SK-N-SH treated with all-trans-retinoic acid at 6 μM for 48 hours (cell line): ENCODE measurements at regions not wholly inside any gene's neighbourhood (a gene's known extent, or its start where the extent isn't known, plus 50 kb on each side); places are given as distances from the start of the nearest gene placed in this dataset.

Experiments
- ATAC-seq: fragments of 200-7000 bp; cut with Tn5 transposase; 3 replicates; pipeline ENCODE4 v1.9.1; 2020; ENCODE audit warnings: mild to moderate bottlenecking, moderate library complexity
- ARNTL ChIP-seq: fragments of 450-650 bp; formaldehyde crosslinking; IDR thresholded peaks from 2 replicates; pipeline ENCODE4 v1.5.0; 2020; ENCODE audit warnings: low read depth, mild to moderate bottlenecking, moderate library complexity, borderline replicate concordance
- BACH2 ChIP-seq: fragments of 250-450 bp; sonication (Bioruptor Pico); IDR thresholded peaks from 2 replicates; pipeline ENCODE4 v1.9.0; 2021; ENCODE audit warnings: mild to moderate bottlenecking, borderline replicate concordance
- CREB5 ChIP-seq: fragments of 250-450 bp; sonication (Bioruptor Pico); IDR thresholded peaks from 2 replicates; pipeline ENCODE4 v1.5.1; 2020; ENCODE audit warnings: low read depth, mild to moderate bottlenecking, moderate library complexity
- CSDC2 ChIP-seq: fragments of 250-450 bp; sonication (Bioruptor Pico); IDR thresholded peaks from 2 replicates; pipeline ENCODE4 v1.5.0; 2020; ENCODE audit warnings: mild to moderate bottlenecking, moderate library complexity
- CSRNP3 ChIP-seq: fragments of 250-450 bp; sonication (Bioruptor Pico); IDR thresholded peaks from 2 replicates; pipeline ENCODE4 v1.5.1; 2021; ENCODE audit warnings: mild to moderate bottlenecking, moderate library complexity
- GLIS3 ChIP-seq: fragments of 250-450 bp; sonication (Bioruptor Pico); IDR thresholded peaks from 2 replicates; pipeline ENCODE4 v1.5.0; 2020; ENCODE audit warnings: mild to moderate bottlenecking, moderate library complexity
- ISL1 ChIP-seq: fragments of 250-450 bp; sonication (Bioruptor Pico); IDR thresholded peaks from 2 replicates; pipeline ENCODE4 v2.1.2; 2022; ENCODE audit warnings: mild to moderate bottlenecking, moderate library complexity
- OSR1 ChIP-seq: fragments of 250-450 bp; sonication (Bioruptor Pico); IDR thresholded peaks from 2 replicates; pipeline ENCODE4 v1.8.0; 2022; ENCODE audit warnings: moderate library complexity, mild to moderate bottlenecking, inconsistent platforms
- PATZ1 ChIP-seq: fragments of 250-450 bp; sonication (Bioruptor Pico); IDR thresholded peaks from 2 replicates; pipeline ENCODE4 v1.8.0; 2020; ENCODE audit warnings: mild to moderate bottlenecking, moderate library complexity, borderline replicate concordance
- POU6F1 ChIP-seq: fragments of 250-450 bp; sonication (Bioruptor Pico); IDR thresholded peaks from 2 replicates; pipeline ENCODE4 v1.8.0; 2021; ENCODE audit warnings: low read depth, mild to moderate bottlenecking, moderate library complexity, borderline replicate concordance
- PPARA ChIP-seq: fragments of 250-450 bp; sonication (Bioruptor Pico); IDR thresholded peaks from 2 replicates; pipeline ENCODE4 v1.5.0; 2020; ENCODE audit warnings: mild to moderate bottlenecking, borderline replicate concordance
- RARB ChIP-seq: fragments of 250-450 bp; sonication (Bioruptor Pico); IDR thresholded peaks from 2 replicates; pipeline ENCODE4 v1.8.0; 2021; ENCODE audit warnings: mild to moderate bottlenecking, moderate library complexity
- SNAI2 ChIP-seq: fragments of 250-450 bp; sonication (Bioruptor Pico); IDR thresholded peaks from 2 replicates; pipeline ENCODE4 v1.5.0; 2020; ENCODE audit warnings: mild to moderate bottlenecking, moderate library complexity
- TCF4 ChIP-seq: fragments of 250-450 bp; sonication (Bioruptor Pico); IDR thresholded peaks from 2 replicates; pipeline ENCODE4 v1.8.0; 2021; ENCODE audit warnings: mild to moderate bottlenecking, moderate library complexity, borderline replicate concordance
- TOX ChIP-seq: fragments of 250-450 bp; sonication (Bioruptor Pico); IDR thresholded peaks from 2 replicates; pipeline ENCODE4 v1.8.0; 2021; ENCODE audit warnings: mild to moderate bottlenecking, moderate library complexity, borderline replicate concordance
- ZC3H10 ChIP-seq: fragments of 250-450 bp; sonication (Bioruptor Pico); IDR thresholded peaks from 2 replicates; pipeline ENCODE4 v1.5.1; 2021; ENCODE audit warnings: mild to moderate bottlenecking, moderate library complexity
- ZFP3 ChIP-seq: fragments of 250-450 bp; sonication (Bioruptor Pico); IDR thresholded peaks from 2 replicates; pipeline ENCODE4 v1.5.0; 2020; ENCODE audit warnings: mild to moderate bottlenecking, moderate library complexity
- ZFP30 ChIP-seq: fragments of 450-650 bp; formaldehyde crosslinking; IDR thresholded peaks from 2 replicates; pipeline ENCODE4 v1.5.0; 2022; ENCODE audit warnings: mild to moderate bottlenecking, moderate library complexity
- ZNF565 ChIP-seq: fragments of 450-650 bp; formaldehyde crosslinking; conservative IDR thresholded peaks from 2 replicates; pipeline ENCODE4 v1.5.0; 2020; ENCODE audit warnings: low read depth, mild to moderate bottlenecking, moderate library complexity
- ZNF70 ChIP-seq: fragments of 450-650 bp; formaldehyde crosslinking; IDR thresholded peaks from 2 replicates; pipeline ENCODE4 v1.5.0; 2020; ENCODE audit warnings: mild to moderate bottlenecking, moderate library complexity
- ZNF8 ChIP-seq: fragments of 450-650 bp; formaldehyde crosslinking; IDR thresholded peaks from 2 replicates; pipeline ENCODE4 v1.5.0; 2020; ENCODE audit warnings: mild to moderate bottlenecking, moderate library complexity

GRCh38 chr3:72411843-72412242 is 436.4 kb downstream of the SHQ1 start:
- no peak for ATAC-seq
- no peak for TF ChIP-seq ZNF70 (CRISPR knock-in tag)
- TF ChIP-seq BACH2 (CRISPR knock-in tag), result no peak
- TF ChIP-seq CSRNP3, result no peak
- no peak for TF ChIP-seq ZFP30
- TF ChIP-seq ARNTL (CRISPR knock-in tag), result no peak
- TF ChIP-seq RARB (CRISPR knock-in tag), result no peak
- no peak for TF ChIP-seq OSR1 (CRISPR knock-in tag)
- no peak for TF ChIP-seq SNAI2 (CRISPR knock-in tag)
- no peak for TF ChIP-seq CSDC2
- no peak for TF ChIP-seq ZFP3 (CRISPR knock-in tag)
- TF ChIP-seq CREB5, result no peak
- no peak for TF ChIP-seq ZNF8 (CRISPR knock-in tag)
- TF ChIP-seq ZC3H10 (CRISPR knock-in tag), result no peak
- TF ChIP-seq POU6F1 (CRISPR knock-in tag), result no peak
- no peak for TF ChIP-seq ZNF565 (CRISPR knock-in tag)
- no peak for TF ChIP-seq ISL1
- no peak for TF ChIP-seq PATZ1 (CRISPR knock-in tag)
- no peak for TF ChIP-seq TCF4
- no peak for TF ChIP-seq PPARA (CRISPR knock-in tag)
- no peak for TF ChIP-seq TOX

GRCh38 chr3:72411126-72411525 is 437.1 kb downstream of the SHQ1 start:
- no peak for ATAC-seq
- TF ChIP-seq ZFP3 (CRISPR knock-in tag) (no peak), TOX (no peak), ZNF565 (CRISPR knock-in tag) (no peak), CREB5 (no peak), ARNTL (CRISPR knock-in tag) (no peak), POU6F1 (CRISPR knock-in tag) (no peak), ISL1 (no peak), TCF4 (no peak), GLIS3 (CRISPR knock-in tag) (no peak), RARB (CRISPR knock-in tag) (no peak), PPARA (CRISPR knock-in tag) (no peak), ZFP30 (no peak), OSR1 (CRISPR knock-in tag) (no peak), CSRNP3 (no peak), ZC3H10 (CRISPR knock-in tag) (no peak)
